K562 (cell line): ENCODE measurements at regions not wholly inside any gene's neighbourhood (a gene's known extent, or its start where the extent isn't known, plus 50 kb on each side); places are given as distances from the start of the nearest gene placed in this dataset.
A peak's percentile ranks its signal among the peaks of the same experiment; 100 is the strongest.

Experiments used
- ATF7 ChIP-seq: fragments of 450-650 bp; IDR thresholded peaks from 2 replicates; pipeline ENCODE4 v1.7.1; 2014; ENCODE audit warnings: mild to moderate bottlenecking, moderate library complexity
- BHLHE40 ChIP-seq: IDR thresholded peaks from 2 replicates; pipeline ENCODE4 v1.6.1; 2011; ENCODE audit warnings: low read length, improper control_type of control experiment
- DPF2 ChIP-seq: fragments of 450-650 bp; IDR thresholded peaks from 2 replicates; pipeline ENCODE4 v1.6.1; 2016
- ETV1 ChIP-seq: fragments of 450-650 bp; conservative IDR thresholded peaks from 2 replicates; pipeline ENCODE4 v1.6.1; 2016; ENCODE audit warnings: missing genetic modification characterization, control low read depth, low read depth, missing compliant biosample characterization
- KLF13 ChIP-seq: fragments of 450-650 bp; IDR thresholded peaks from 2 replicates; pipeline ENCODE4 v1.6.1; 2016; ENCODE audit warnings: missing genetic modification characterization, low read depth, mild to moderate bottlenecking, missing compliant biosample characterization, moderate library complexity, borderline replicate concordance
- L3MBTL2 ChIP-seq: fragments of 450-650 bp; IDR thresholded peaks from 2 replicates; pipeline ENCODE4 v1.6.1; 2016; ENCODE audit warnings: mild to moderate bottlenecking, moderate library complexity
- MIER1 ChIP-seq: fragments of 450-650 bp; IDR thresholded peaks from 2 replicates; pipeline ENCODE4 v1.6.1; 2016; ENCODE audit warnings: antibody characterized with exemption, mild to moderate bottlenecking, low read depth
- MYC ChIP-seq, 2 experiments: fragments of 250-450 bp in 1 of 2; sonication (Bioruptor Pico) in 1 of 2; IDR thresholded peaks; 2 replicates each; pipeline versions ENCODE4 v1.5.1 to v1.6.1; 2012 to 2021; ENCODE audit warnings: low read depth in 2 of 2, borderline replicate concordance in 1 of 2, improper control_type of control experiment in 1 of 2, low read length in 1 of 2, mild to moderate bottlenecking in 1 of 2, moderate library complexity in 1 of 2
- NFE2 ChIP-seq: IDR thresholded peaks from 2 replicates; pipeline ENCODE4 v1.6.1; 2014; ENCODE audit warnings: antibody characterized with exemption, low read depth
- NKRF ChIP-seq: fragments of 450-650 bp; IDR thresholded peaks from 2 replicates; pipeline ENCODE4 v1.6.1; 2016; ENCODE audit warnings: borderline replicate concordance
- PHF20 ChIP-seq: fragments of 450-650 bp; IDR thresholded peaks from 2 replicates; pipeline ENCODE4 v1.6.1; 2018; ENCODE audit not compliant: partially characterized antibody
- PHF8 ChIP-seq: fragments of 200-600 bp; sonication (generic); IDR thresholded peaks from 2 replicates; pipeline ENCODE4 v1.6.1; 2012; ENCODE audit warnings: mixed run types, mild to moderate bottlenecking, inconsistent platforms, low read length, moderate library complexity, borderline replicate concordance
- POLR2G ChIP-seq: fragments of 200-400 bp; formaldehyde crosslinking; IDR thresholded peaks from 2 replicates; pipeline ENCODE4 v1.6.1; 2017; ENCODE audit warnings: low read depth, mild to moderate bottlenecking, antibody characterized with exemption, low read length, moderate library complexity
- ZNF134 ChIP-seq: fragments of 250-450 bp; sonication (Bioruptor Pico); conservative IDR thresholded peaks from 2 replicates; pipeline ENCODE4 v1.4.0; 2020
- ZNF318 ChIP-seq, 2 experiments: fragments of 450-650 bp; IDR thresholded peaks; 2 replicates each; pipeline ENCODE4 v1.6.1; 2016; ENCODE audit warnings: mild to moderate bottlenecking in 2 of 2, borderline replicate concordance in 1 of 2, low read depth in 1 of 2, moderate library complexity in 1 of 2

GRCh38 chr5:124808842-124809268, 62.4 kb upstream of the ZNF608 start (continued):
- TF ChIP-seq ATF7 = no peak
- TF ChIP-seq POLR2G = peak; percentile 80
- no peak for TF ChIP-seq MIER1
- 0 out of 2 replicates have a peak, but pooled peaks have one; percentile 11 for TF ChIP-seq BHLHE40
- no peak for TF ChIP-seq ZNF318 (IDR thresholded peaks at IDR 0.05; ENCODE audit: borderline replicate concordance in 1 of 2, low read depth in 1 of 2)
- TF ChIP-seq ETV1 (tag) = peak; percentile 68
- TF ChIP-seq PHF8 = peak; percentile 57; the same call in 1 of the 2 replicates
- peak; percentile 35; the same call in 1 of the 2 replicates for TF ChIP-seq DPF2
- TF ChIP-seq NKRF = peak; percentile 43; the same call in 1 of the 2 replicates
- peak; percentile 38; the same call in 1 of the 2 replicates for TF ChIP-seq MYC (IDR thresholded peaks at IDR 0.05; ENCODE audit: low read depth, low read length)
- no peak for TF ChIP-seq MYC (CRISPR knock-in tag; IDR thresholded peaks at IDR 0.05; ENCODE audit: borderline replicate concordance, low read depth)
- TF ChIP-seq KLF13 = peak; percentile 39; the same call in 1 of the 2 replicates
- peak; percentile 73 for TF ChIP-seq NFE2
- TF ChIP-seq ZNF134 = peak; percentile 8; the same call in 1 of the 2 replicates
- TF ChIP-seq PHF20 = peak; percentile 28
- TF ChIP-seq L3MBTL2 = peak; percentile 58; the same call in 1 of the 2 replicates
